H9 (cell line): ENCODE measurements at regions not wholly inside any gene's neighbourhood (a gene's known extent, or its start where the extent isn't known, plus 50 kb on each side); places are given as distances from the start of the nearest gene placed in this dataset.

Experiments
- DNase-seq: peaks from one replicate; pipeline ENCODE4 v3.0.0-alpha.2; 2017
- H2AFZ ChIP-seq: one replicate; pipeline ENCODE4 v1.6.1; 2013; ENCODE audit warnings: mild to moderate bottlenecking, low read length, control low read depth, moderate library complexity
- H2AK5ac ChIP-seq: 2 replicates; pipeline ENCODE4 v1.6.1; 2013; ENCODE audit warnings: low read length, control low read depth, mixed read lengths; ENCODE audit not compliant: insufficient read length
- H2BK120ac ChIP-seq: one replicate; pipeline ENCODE4 v1.6.1; 2013; ENCODE audit warnings: low read depth, mild to moderate bottlenecking, low read length, control low read depth, inconsistent platforms; ENCODE audit not compliant: poor library complexity, severe bottlenecking
- H2BK12ac ChIP-seq: 2 replicates; pipeline ENCODE4 v1.6.1; 2013; ENCODE audit warnings: low read length, control low read depth, mixed read lengths, low read depth; ENCODE audit not compliant: insufficient read length
- H2BK15ac ChIP-seq: 2 replicates; pipeline ENCODE4 v1.6.1; 2013; ENCODE audit warnings: low read depth, low read length, control low read depth
- H2BK20ac ChIP-seq: one replicate; pipeline ENCODE4 v1.6.1; 2013; ENCODE audit warnings: low read depth, mild to moderate bottlenecking, low read length, control low read depth, inconsistent platforms; ENCODE audit not compliant: poor library complexity, severe bottlenecking
- H2BK5ac ChIP-seq: 2 replicates; pipeline ENCODE4 v1.6.1; 2013; ENCODE audit warnings: low read length, control low read depth, mixed read lengths; ENCODE audit not compliant: insufficient read length
- H3K14ac ChIP-seq: 2 replicates; pipeline ENCODE4 v1.6.1; 2013; ENCODE audit warnings: low read length, control low read depth; ENCODE audit not compliant: insufficient read depth
- H3K18ac ChIP-seq: 2 replicates; pipeline ENCODE4 v1.6.1; 2013; ENCODE audit warnings: low read depth, mild to moderate bottlenecking, mixed read lengths, low read length, control low read depth; ENCODE audit not compliant: insufficient read length
- H3K23ac ChIP-seq: 2 replicates; pipeline ENCODE4 v1.6.1; 2013; ENCODE audit warnings: low read length, control low read depth, mixed read lengths, low read depth; ENCODE audit not compliant: insufficient read length
- H3K23me2 ChIP-seq: 2 replicates; pipeline ENCODE4 v1.6.1; 2013; ENCODE audit warnings: low read depth, mild to moderate bottlenecking, mixed read lengths, low read length, control low read depth; ENCODE audit not compliant: insufficient read length, poor library complexity, severe bottlenecking
- H3K27ac ChIP-seq: 2 replicates; pipeline ENCODE4 v1.5.1; 2013; ENCODE audit warnings: low read length, control low read depth, mixed read lengths, low read depth; ENCODE audit not compliant: insufficient read length
- H3K27me3 ChIP-seq: 2 replicates; pipeline ENCODE4 v1.6.1; 2013; ENCODE audit warnings: low read length, control low read depth, inconsistent platforms; ENCODE audit not compliant: insufficient read depth
- H3K4ac ChIP-seq: 2 replicates; pipeline ENCODE4 v1.6.1; 2013; ENCODE audit warnings: low read depth, mild to moderate bottlenecking, control low read depth, inconsistent platforms, low read length, moderate library complexity
- H3K4me1 ChIP-seq: 2 replicates; pipeline ENCODE4 v1.6.1; 2013; ENCODE audit warnings: low read length, control low read depth, inconsistent platforms; ENCODE audit not compliant: insufficient read depth
- H3K4me2 ChIP-seq: 2 replicates; pipeline ENCODE4 v1.6.1; 2013; ENCODE audit warnings: low read length, control low read depth, mixed read lengths; ENCODE audit not compliant: insufficient read length, insufficient read depth
- H3K56ac ChIP-seq: 2 replicates; pipeline ENCODE4 v1.6.1; 2013; ENCODE audit warnings: low read depth, mild to moderate bottlenecking, mixed read lengths, low read length, control low read depth; ENCODE audit not compliant: insufficient read length
- H3K79me1 ChIP-seq: 2 replicates; pipeline ENCODE4 v1.6.1; 2013; ENCODE audit warnings: low read depth, mild to moderate bottlenecking, moderate library complexity, low read length, control low read depth, inconsistent platforms; ENCODE audit not compliant: insufficient read depth, poor library complexity, severe bottlenecking
- H3K79me2 ChIP-seq: 2 replicates; pipeline ENCODE4 v1.6.1; 2013; ENCODE audit warnings: low read length, control low read depth, inconsistent platforms; ENCODE audit not compliant: insufficient read depth
- H3K9ac ChIP-seq: 2 replicates; pipeline ENCODE4 v1.6.1; 2013; ENCODE audit warnings: low read length, control low read depth, mixed read lengths; ENCODE audit not compliant: insufficient read length; ENCODE audit errors: extremely low read depth
- H3K9me3 ChIP-seq: one replicate; pipeline ENCODE4 v1.6.1; 2013; ENCODE audit warnings: low read depth, low read length, inconsistent platforms; ENCODE audit not compliant: control insufficient read depth
- H3T11ph ChIP-seq: one replicate; pipeline ENCODE4 v1.6.1; 2013; ENCODE audit warnings: mild to moderate bottlenecking, low read length, control low read depth, inconsistent platforms
- H4K20me1 ChIP-seq: one replicate; pipeline ENCODE4 v1.6.1; 2013; ENCODE audit not compliant: control insufficient read depth, insufficient read length, insufficient read depth
- H4K5ac ChIP-seq: 2 replicates; pipeline ENCODE4 v1.6.1; 2013; ENCODE audit warnings: low read depth, mild to moderate bottlenecking, mixed read lengths, low read length, control low read depth; ENCODE audit not compliant: insufficient read length
- H4K8ac ChIP-seq: replicated peaks from 2 replicates; pipeline ENCODE4 v1.6.1; 2013; ENCODE audit warnings: low read length, control low read depth, mixed read lengths, low read depth; ENCODE audit not compliant: insufficient read length
- H4K91ac ChIP-seq: 2 replicates; pipeline ENCODE4 v1.6.1; 2013; ENCODE audit warnings: low read depth, mild to moderate bottlenecking, moderate library complexity, mixed read lengths, low read length, control low read depth; ENCODE audit not compliant: insufficient read length
- H3K27ac Mint-ChIP-seq, 3 experiments: 2 replicates in 2 of 3; 3 replicates in 1 of 3; pipeline ENCODE4 v1.8.0; 2020 to 2021; ENCODE audit warnings: mixed read lengths in 3 of 3, mild to moderate bottlenecking in 1 of 3, moderate library complexity in 1 of 3
- H3K27me3 Mint-ChIP-seq: 2 replicates; pipeline ENCODE4 v1.8.0; 2021; ENCODE audit warnings: low read depth, mild to moderate bottlenecking, moderate library complexity, mixed read lengths
- H3K36me3 Mint-ChIP-seq, 3 experiments: 2 replicates in 2 of 3; 3 replicates in 1 of 3; pipeline ENCODE4 v1.8.0; 2020 to 2021; ENCODE audit warnings: low read depth in 3 of 3, mixed read lengths in 3 of 3; ENCODE audit not compliant: insufficient read depth in 1 of 3
- H3K4me1 Mint-ChIP-seq, 2 experiments: 2 replicates each; pipeline ENCODE4 v1.8.0; 2020; ENCODE audit warnings: mixed read lengths in 2 of 2
- H3K4me3 Mint-ChIP-seq, 2 experiments: 2 replicates in 1 of 2; 3 replicates in 1 of 2; pipeline ENCODE4 v1.8.0; 2020 to 2021; ENCODE audit warnings: mild to moderate bottlenecking in 2 of 2, mixed read lengths in 2 of 2, moderate library complexity in 1 of 2
- H3K9me3 Mint-ChIP-seq, 2 experiments: 2 replicates in 1 of 2; 3 replicates in 1 of 2; pipeline ENCODE4 v1.8.0; 2020; ENCODE audit warnings: mild to moderate bottlenecking in 2 of 2, mixed read lengths in 2 of 2, moderate library complexity in 1 of 2
- WGBS: extraction: QIAGEN DNeasy Blood & Tissue Kit; methylation state at CpG from one replicate; pipeline ENCODE4 v1.1.7; 2013; ENCODE audit warnings: missing lambda C conversion rate, low lambda C conversion rate, mixed read lengths; ENCODE audit not compliant: insufficient read length; ENCODE audit errors: extremely low coverage; 5-methylcytosine and 5-hydroxymethylcytosine counted together
- TF ChIP-seq, protein P1 (sequence below): fragments of 200-600 bp; sonication (generic); conservative IDR thresholded peaks from 3 replicates; pipeline ENCODE4 v1.8.0; 2021; ENCODE audit warnings: antibody characterized with exemption, mild to moderate bottlenecking

DNA sequence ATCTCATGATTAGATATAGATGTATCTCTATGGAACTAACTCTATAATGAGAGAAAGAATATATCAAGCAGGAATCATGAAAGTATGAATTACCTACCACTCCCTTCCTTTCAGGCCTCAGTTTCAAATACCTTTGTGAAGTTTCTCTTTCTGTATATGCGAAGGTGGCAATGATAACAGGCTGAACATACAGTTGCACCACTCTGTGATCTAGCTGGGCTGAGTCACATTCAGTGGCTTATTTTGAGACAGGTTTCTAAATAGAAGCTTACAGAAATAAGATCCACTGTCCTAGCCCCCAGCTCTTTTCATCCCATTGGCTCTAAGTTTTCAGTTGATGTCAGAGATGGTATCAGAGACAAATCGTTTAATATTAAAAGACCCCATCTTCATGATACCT lies 662.0 kb downstream of the SLITRK1 start:
- Histone ChIP-seq H4K5ac (no peak overlapping the region), H3K4ac (no peak overlapping the region), H2AFZ (no peak overlapping the region), H2BK12ac (no peak overlapping the region), H3K23ac (no peak overlapping the region), H2BK15ac (no peak overlapping the region), H3K23me2 (no peaks in the 10 kb centered on the region), H3K14ac (no peak overlapping the region), H3K18ac (no peak overlapping the region), H4K8ac (no peak overlapping the region), H3K9me3 (no peaks in the 10 kb centered on the region), H3K56ac (no peak overlapping the region), H3K79me1 (no peaks in the 10 kb centered on the region), H3K27me3 (no peaks in the 10 kb centered on the region), H2BK5ac (no peak overlapping the region), H3T11ph (no peak overlapping the region), H4K20me1 (no peaks in the 10 kb centered on the region), H3K9ac (no peak overlapping the region), H4K91ac (no peak overlapping the region), H3K27ac (no peak overlapping the region), H2BK20ac (no peak overlapping the region), H3K4me1 (no peaks in the 10 kb centered on the region), H3K4me2 (no peak overlapping the region), H2BK120ac (no peak overlapping the region), H3K79me2 (no peaks in the 10 kb centered on the region), H2AK5ac (no peak overlapping the region)
- no peaks in the 10 kb centered on the region for H3K27me3 Mint-ChIP-seq
- no peak overlapping the region for H3K27ac Mint-ChIP-seq
- H3K36me3 Mint-ChIP-seq: no peaks in the 10 kb centered on the region; a peak in 1 of 7 replicates
- H3K4me3 Mint-ChIP-seq: no peak overlapping the region
- no CpG with 5 or more reads among the region's 2 CpGs for WGBS
- TF ChIP-seq, protein P1, sequence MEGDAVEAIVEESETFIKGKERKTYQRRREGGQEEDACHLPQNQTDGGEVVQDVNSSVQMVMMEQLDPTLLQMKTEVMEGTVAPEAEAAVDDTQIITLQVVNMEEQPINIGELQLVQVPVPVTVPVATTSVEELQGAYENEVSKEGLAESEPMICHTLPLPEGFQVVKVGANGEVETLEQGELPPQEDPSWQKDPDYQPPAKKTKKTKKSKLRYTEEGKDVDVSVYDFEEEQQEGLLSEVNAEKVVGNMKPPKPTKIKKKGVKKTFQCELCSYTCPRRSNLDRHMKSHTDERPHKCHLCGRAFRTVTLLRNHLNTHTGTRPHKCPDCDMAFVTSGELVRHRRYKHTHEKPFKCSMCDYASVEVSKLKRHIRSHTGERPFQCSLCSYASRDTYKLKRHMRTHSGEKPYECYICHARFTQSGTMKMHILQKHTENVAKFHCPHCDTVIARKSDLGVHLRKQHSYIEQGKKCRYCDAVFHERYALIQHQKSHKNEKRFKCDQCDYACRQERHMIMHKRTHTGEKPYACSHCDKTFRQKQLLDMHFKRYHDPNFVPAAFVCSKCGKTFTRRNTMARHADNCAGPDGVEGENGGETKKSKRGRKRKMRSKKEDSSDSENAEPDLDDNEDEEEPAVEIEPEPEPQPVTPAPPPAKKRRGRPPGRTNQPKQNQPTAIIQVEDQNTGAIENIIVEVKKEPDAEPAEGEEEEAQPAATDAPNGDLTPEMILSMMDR: no peak
- H3K9me3 Mint-ChIP-seq: no peaks in the 10 kb centered on the region
- H3K4me1 Mint-ChIP-seq: peaks cover 15 to 23% of the 10 kb centered on the region in 2 experiments
- DNase-seq: no peak
